ENCODE measurements at regions not wholly inside any gene's neighbourhood (a gene's known extent, or its start where the extent isn't known, plus 50 kb on each side); places are given as distances from the start of the nearest gene placed in this dataset.

DNA sequence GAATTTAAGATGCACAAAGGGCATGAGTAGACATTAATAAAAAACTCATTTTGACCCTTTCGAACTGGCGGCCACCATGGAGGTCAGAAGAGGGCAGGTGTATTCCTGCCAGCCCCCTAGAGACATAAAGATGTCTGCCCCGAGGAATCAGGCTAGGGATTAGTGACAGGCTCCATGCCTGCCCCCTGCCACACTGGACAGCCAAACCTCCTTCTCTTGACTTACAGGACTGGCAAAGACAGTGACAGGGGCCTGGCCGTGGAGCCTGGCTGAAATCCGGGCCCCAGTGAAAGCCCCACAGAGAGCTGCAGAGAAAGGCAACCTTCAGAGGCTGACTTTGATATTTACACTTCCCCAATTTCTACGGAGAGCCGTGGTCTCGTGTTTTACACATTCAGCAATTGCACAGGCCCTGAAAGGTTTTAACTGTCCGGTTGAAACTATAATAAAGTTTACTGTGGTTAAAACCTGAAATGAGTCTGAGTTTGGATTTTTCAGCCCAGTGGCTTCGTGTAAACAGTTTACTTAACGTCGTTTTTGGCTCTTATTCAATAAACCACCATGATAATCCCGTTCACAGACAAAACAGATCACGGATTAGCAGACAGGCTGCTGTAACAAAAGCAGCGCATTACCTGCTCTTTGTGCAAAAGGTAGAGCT lies 243.9 kb upstream of the MYOCD start:
- TF ChIP-seq CTCF (conservative IDR thresholded peaks at IDR 0.05; ENCODE audit: low read depth, low read length) (no peak), EZH2 (IDR thresholded peaks at IDR 0.05; ENCODE audit: borderline replicate concordance, low read depth, low read length, poor library complexity, severe bottlenecking) (no peak)
